ENCODE measurements at regions not wholly inside any gene's neighbourhood (a gene's known extent, or its start where the extent isn't known, plus 50 kb on each side); places are given as distances from the start of the nearest gene placed in this dataset.
"Not testable (repeated sequence)": the region's sequence is repeated elsewhere in the genome, so short reads cannot be mapped to it uniquely, and the experiment has no call there.

DNA sequence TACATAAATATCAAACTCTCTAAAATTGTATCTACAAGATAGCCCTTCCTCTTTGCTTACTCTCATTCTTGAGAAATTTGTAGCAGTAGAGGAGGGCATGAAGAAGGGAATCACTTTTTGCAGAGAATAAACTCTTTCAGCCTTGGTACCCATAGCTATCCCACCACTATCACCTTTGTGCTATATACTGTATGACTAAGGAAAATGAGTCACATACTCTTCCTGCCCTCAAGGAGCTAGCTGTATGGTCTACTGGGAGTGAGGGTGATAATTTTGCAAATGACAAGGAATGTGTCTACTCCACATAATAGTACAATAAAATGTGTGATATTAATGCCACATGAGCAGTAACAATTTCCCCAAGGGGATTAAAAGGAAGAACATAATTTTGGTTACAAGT is 184.6 kb upstream of the WSB1 start:
- H3K27ac ChIP-seq = no peak overlapping the region
- TF ChIP-seq CTCF (conservative IDR thresholded peaks at IDR 0.05) = no peak

DNA sequence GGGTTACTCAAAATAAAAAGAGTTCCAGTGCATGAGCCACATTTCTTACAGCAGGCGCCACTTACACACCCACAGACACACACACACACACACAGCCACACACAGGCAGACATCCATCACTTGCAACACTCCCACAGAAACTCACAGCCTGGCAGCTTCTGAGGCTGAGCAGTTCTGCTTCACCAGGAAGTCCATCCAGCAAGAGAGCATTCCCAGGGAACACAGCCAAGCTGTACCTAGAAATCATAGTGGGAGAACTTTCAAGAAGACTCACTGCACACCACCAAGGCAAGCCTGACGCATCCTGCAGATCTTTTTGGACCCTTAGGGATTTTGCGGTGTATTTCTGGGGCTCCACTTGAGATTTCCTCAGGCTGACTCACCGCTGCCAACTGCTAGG is 140.9 kb upstream of the WSB1 start:
- no peak overlapping the region for H3K27ac ChIP-seq
- TF ChIP-seq CTCF (conservative IDR thresholded peaks at IDR 0.05) = no peak

- H3K27ac ChIP-seq = no peak overlapping the region
- no peak for TF ChIP-seq CTCF (conservative IDR thresholded peaks at IDR 0.05)
Observed at GRCh38 chr17:27155866-27156265, 138.0 kb upstream of the WSB1 start.

- TF ChIP-seq CTCF (conservative IDR thresholded peaks at IDR 0.05) = no peak
- H3K27ac ChIP-seq = no peak overlapping the region
Observed at GRCh38 chr17:27157297-27157696, 136.6 kb upstream of the WSB1 start.

GRCh38 chr17:27157898-27158297 is 136.0 kb upstream of the WSB1 start:
- no peak overlapping the region for H3K27ac ChIP-seq
- TF ChIP-seq CTCF (conservative IDR thresholded peaks at IDR 0.05) = no peak

- H3K27ac ChIP-seq = no peak overlapping the region
Observed at GRCh38 chr17:27158382-27158781, 135.5 kb upstream of the WSB1 start.

DNA sequence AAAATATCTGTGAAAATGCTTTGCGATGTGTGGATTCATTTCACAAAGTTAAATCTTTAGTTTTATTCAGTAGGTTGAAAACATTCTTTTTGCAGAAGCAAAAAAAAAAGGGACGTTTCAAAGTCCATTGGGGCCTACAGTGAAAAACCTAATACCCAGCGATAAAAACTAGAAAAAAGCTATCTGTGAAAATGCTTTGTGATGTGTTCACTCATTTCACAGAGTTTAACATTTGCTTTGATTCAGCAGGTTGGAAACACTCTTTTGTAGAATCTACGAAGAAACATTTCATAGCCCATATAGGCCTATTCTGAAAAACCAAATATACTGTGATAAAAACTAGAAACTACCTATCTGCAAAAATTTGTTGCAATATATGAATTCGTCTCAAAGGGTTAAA is 113.6 kb upstream of the WSB1 start:
- no peak overlapping the region for H3K27ac ChIP-seq
- no peak for TF ChIP-seq CTCF (conservative IDR thresholded peaks at IDR 0.05)

More at GRCh38 chr17:27158382-27158781, 135.5 kb upstream of the WSB1 start:
- TF ChIP-seq CTCF (conservative IDR thresholded peaks at IDR 0.05) = no peak

DNA sequence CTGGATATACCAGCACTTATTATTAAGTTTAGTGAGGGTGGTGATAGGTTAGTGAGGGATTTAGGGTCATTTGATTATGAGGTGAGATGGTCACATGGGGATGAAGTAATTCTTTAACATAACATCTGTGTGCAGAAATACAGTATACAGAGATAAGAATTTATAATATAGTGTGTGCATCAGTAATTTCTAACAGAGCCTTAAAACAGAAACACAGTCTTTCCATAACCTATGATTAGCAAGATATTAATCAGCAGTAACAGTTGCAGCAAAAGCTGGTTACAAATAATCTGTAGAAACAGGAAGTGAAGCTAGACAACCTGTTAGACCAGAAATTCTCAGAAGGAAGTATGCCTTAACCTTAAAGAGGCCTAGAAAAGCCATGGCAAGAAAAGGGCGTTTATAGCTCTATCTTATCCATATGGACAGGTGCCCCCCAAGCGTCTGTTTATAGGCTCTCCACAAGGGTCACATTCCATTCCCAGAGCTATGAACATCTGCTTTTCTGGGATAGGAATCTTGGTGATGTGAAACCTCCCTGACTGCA is 112.5 kb upstream of the WSB1 start:
- not testable (repeated sequence) for H3K27ac ChIP-seq

Data from VCaP (cell line).